ENCODE measurements at regions not wholly inside any gene's neighbourhood (a gene's known extent, or its start where the extent isn't known, plus 50 kb on each side); places are given as distances from the start of the nearest gene placed in this dataset.

- no peak for DNase-seq (ENCODE audit: low read depth)
- no peak overlapping the region for H3K4me3 ChIP-seq (ENCODE audit: low read depth, low read length)
- no peak for TF ChIP-seq CTCF (conservative IDR thresholded peaks at IDR 0.05; ENCODE audit: low read depth, low read length)
These were observed 386.7 kb upstream of the CDH7 start for GRCh38 chr18:65363911-65364632.

GRCh38 chr18:65363011-65363410, 387.8 kb upstream of the CDH7 start:
- no peak for DNase-seq (ENCODE audit: low read depth)
- no peak for TF ChIP-seq CTCF (conservative IDR thresholded peaks at IDR 0.05; ENCODE audit: low read depth, low read length)

DNA sequence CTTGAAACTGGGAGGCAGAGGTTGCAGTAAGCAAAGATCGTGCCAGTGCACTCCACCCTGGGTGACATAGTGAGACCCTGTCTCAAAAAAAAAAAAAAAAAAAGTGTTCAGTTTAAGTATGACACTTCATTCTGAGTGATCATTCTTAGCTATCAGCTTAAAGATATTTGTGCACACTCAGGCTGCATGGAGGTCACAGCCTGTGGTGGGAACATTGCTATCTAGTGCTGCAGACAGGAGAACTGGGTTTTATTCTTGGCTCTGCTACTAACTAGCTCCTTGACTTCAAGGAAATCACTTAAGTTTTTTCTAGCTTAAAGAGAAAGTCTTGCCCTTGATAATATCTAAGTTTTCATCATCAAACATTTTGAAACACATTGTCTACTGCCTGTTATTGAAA, 391.3 kb upstream of the CDH7 start:
- DNase-seq (ENCODE audit: low read depth), result no peak
- H3K4me3 ChIP-seq (ENCODE audit: low read depth, low read length), result no peak overlapping the region
- no peak for TF ChIP-seq CTCF (conservative IDR thresholded peaks at IDR 0.05; ENCODE audit: low read depth, low read length)

More at GRCh38 chr18:65363011-65363410, 387.8 kb upstream of the CDH7 start:
- no peak overlapping the region for H3K4me3 ChIP-seq (ENCODE audit: low read depth, low read length)

DNA sequence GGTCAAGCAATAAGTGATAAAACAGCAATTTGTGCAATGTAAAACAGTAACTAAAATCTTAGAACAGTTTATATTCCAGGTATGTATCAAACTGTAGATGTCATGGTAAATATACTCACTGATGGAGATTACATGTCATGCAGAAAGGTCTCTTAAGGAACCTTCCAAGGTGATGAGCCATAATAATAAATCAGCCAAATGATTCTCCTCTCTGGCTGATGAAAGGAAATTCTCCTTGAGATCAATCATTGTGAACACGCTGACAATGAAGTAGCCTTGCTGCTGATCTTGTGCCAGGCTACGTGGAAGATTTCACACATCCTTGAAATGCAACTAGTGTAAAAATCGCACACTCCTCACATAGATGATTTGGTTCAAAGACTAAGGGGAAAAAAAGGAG, 392.5 kb upstream of the CDH7 start:
- TF ChIP-seq CTCF (conservative IDR thresholded peaks at IDR 0.05; ENCODE audit: low read depth, low read length), result no peak
- no peak overlapping the region for H3K4me3 ChIP-seq (ENCODE audit: low read depth, low read length)
- DNase-seq (ENCODE audit: low read depth), result no peak

DNA sequence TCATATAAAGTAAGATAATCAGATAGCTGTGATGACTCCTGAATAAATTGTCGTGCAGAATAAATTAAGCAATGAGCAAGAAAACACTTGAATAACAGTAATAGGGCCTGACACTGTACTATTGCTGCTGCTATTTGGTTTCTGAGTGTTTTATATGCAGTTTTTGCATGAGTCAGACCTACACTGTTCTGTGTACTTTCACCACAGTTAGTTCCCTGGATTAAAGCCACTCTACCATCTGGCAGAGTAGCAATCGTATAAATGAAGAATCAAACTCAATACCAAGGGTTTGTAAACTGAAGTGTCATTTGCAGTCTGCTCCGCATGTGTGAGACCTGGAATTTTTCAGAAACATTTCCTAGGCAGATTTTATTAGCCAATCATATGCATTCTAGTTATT, 398.6 kb upstream of the CDH7 start:
- TF ChIP-seq CTCF (conservative IDR thresholded peaks at IDR 0.05; ENCODE audit: low read depth, low read length), result no peak
- H3K4me3 ChIP-seq (ENCODE audit: low read depth, low read length), result no peak overlapping the region
- DNase-seq (ENCODE audit: low read depth), result no peak

- TF ChIP-seq CTCF (conservative IDR thresholded peaks at IDR 0.05; ENCODE audit: low read depth, low read length), result no peak
- DNase-seq (ENCODE audit: low read depth), result no peak
- no peak overlapping the region for H3K4me3 ChIP-seq (ENCODE audit: low read depth, low read length)
These were observed 401.2 kb upstream of the CDH7 start for GRCh38 chr18:65349635-65350034.

DNA sequence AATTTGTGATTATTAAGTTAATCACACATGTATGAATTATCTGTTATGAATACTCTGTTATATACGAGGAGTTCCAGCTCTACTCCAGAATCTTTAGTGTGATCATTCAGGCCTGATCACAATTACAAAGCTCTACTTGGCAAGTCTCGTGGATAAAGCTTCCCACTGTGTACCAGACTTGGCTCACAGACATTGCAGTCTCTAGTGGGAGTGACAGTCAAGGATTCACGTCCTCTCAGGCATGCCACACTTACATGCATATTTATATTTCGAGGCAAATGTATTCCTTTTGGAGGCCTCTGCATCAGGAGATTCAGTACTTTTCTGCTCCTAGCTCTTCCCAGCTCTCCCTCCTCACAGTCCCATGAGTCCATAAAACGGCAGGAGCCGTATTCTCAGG, 403.4 kb upstream of the CDH7 start:
- no peak overlapping the region for H3K4me3 ChIP-seq (ENCODE audit: low read depth, low read length)
- DNase-seq (ENCODE audit: low read depth), result no peak
- TF ChIP-seq CTCF (conservative IDR thresholded peaks at IDR 0.05; ENCODE audit: low read depth, low read length), result no peak

All from choroid plexus epithelial cell (primary cell).